ENCODE measurements at regions not wholly inside any gene's neighbourhood (a gene's known extent, or its start where the extent isn't known, plus 50 kb on each side); places are given as distances from the start of the nearest gene placed in this dataset.
"Not testable (repeated sequence)": the region's sequence is repeated elsewhere in the genome, so short reads cannot be mapped to it uniquely, and the experiment has no call there.

DNA sequence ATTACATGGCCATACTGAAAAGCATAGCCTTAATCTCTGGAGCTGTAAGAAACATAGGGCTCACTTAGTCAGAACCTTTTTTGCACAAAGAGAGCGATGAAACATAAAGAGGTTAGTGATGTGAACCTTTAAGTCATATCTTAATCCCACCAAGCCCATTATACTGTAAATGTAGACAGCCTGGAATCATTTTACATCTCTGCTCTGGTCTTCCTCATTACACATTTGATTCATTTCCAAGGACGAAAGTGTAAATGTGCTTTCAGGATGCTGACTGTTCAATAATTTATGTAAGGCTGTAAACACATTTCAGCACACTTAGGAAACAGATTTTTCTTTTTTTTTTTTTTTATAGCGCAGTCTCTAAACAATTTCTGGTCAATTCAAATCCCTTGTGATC lies 131.3 kb upstream of the B3GAT2 start:
- H3K4me1 ChIP-seq (ENCODE audit: insufficient read depth, low read length): no peaks in the 10 kb centered on the region
- no peak overlapping the region for H3K4me3 ChIP-seq (ENCODE audit: insufficient read depth, low read length)
- H2AFZ ChIP-seq (ENCODE audit: low read length): no peak overlapping the region
- H3K27ac ChIP-seq (ENCODE audit: low read depth, low read length): no peak overlapping the region
- H3K4me2 ChIP-seq (ENCODE audit: insufficient read depth, low read length): no peak overlapping the region
- H3K36me3 ChIP-seq (ENCODE audit: insufficient read depth, low read length): no peaks in the 10 kb centered on the region
- no peak for DNase-seq (ENCODE audit: insufficient read length, low spot score, missing footprints)
- H3K27me3 ChIP-seq (ENCODE audit: insufficient read depth, low read length): peaks cover 3% of the 10 kb centered on the region
- H3K9me3 ChIP-seq (ENCODE audit: low read depth, low read length): no peaks in the 10 kb centered on the region
- TF ChIP-seq, protein P1, sequence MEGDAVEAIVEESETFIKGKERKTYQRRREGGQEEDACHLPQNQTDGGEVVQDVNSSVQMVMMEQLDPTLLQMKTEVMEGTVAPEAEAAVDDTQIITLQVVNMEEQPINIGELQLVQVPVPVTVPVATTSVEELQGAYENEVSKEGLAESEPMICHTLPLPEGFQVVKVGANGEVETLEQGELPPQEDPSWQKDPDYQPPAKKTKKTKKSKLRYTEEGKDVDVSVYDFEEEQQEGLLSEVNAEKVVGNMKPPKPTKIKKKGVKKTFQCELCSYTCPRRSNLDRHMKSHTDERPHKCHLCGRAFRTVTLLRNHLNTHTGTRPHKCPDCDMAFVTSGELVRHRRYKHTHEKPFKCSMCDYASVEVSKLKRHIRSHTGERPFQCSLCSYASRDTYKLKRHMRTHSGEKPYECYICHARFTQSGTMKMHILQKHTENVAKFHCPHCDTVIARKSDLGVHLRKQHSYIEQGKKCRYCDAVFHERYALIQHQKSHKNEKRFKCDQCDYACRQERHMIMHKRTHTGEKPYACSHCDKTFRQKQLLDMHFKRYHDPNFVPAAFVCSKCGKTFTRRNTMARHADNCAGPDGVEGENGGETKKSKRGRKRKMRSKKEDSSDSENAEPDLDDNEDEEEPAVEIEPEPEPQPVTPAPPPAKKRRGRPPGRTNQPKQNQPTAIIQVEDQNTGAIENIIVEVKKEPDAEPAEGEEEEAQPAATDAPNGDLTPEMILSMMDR (IDR thresholded peaks at IDR 0.05; ENCODE audit: extremely low read depth, low read depth, low read length): no peak
- no peaks in the 10 kb centered on the region for H4K20me1 ChIP-seq (ENCODE audit: insufficient read depth, low read length)
- no peaks in the 10 kb centered on the region for H3K79me2 ChIP-seq (ENCODE audit: insufficient read depth, low read length)

DNA sequence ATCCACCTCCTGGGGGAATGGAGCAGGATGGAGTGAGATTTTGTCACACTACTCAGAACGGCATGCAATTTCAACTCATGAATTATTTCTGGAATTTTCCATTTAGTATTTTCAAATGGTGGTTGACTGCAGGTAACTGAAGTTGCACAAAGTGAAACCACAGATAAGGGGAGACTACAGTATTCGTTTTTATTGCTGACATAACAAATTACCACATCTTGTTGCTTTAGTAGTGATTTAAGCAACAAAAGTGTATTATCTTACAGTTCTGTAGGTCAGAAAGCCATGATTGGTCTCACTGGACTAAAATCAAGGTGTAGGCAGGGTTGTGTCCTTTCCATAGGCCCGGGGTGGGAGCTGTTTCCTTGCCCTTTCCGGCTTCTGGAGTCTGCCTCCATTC lies 133.4 kb upstream of the B3GAT2 start:
- Histone ChIP-seq H3K4me1 (ENCODE audit: insufficient read depth, low read length) (no peaks in the 10 kb centered on the region), H3K27me3 (ENCODE audit: insufficient read depth, low read length) (peaks cover 3% of the 10 kb centered on the region), H3K36me3 (ENCODE audit: insufficient read depth, low read length) (no peaks in the 10 kb centered on the region), H3K79me2 (ENCODE audit: insufficient read depth, low read length) (no peaks in the 10 kb centered on the region), H3K27ac (ENCODE audit: low read depth, low read length) (no peak overlapping the region), H3K4me3 (ENCODE audit: insufficient read depth, low read length) (no peak overlapping the region), H4K20me1 (ENCODE audit: insufficient read depth, low read length) (no peaks in the 10 kb centered on the region), H3K4me2 (ENCODE audit: insufficient read depth, low read length) (no peak overlapping the region), H2AFZ (ENCODE audit: low read length) (no peak overlapping the region), H3K9me3 (ENCODE audit: low read depth, low read length) (no peaks in the 10 kb centered on the region)
- TF ChIP-seq, protein P1 (IDR thresholded peaks at IDR 0.05; ENCODE audit: extremely low read depth, low read depth, low read length): no peak
- no peak for DNase-seq (ENCODE audit: insufficient read length, low spot score, missing footprints)

DNA sequence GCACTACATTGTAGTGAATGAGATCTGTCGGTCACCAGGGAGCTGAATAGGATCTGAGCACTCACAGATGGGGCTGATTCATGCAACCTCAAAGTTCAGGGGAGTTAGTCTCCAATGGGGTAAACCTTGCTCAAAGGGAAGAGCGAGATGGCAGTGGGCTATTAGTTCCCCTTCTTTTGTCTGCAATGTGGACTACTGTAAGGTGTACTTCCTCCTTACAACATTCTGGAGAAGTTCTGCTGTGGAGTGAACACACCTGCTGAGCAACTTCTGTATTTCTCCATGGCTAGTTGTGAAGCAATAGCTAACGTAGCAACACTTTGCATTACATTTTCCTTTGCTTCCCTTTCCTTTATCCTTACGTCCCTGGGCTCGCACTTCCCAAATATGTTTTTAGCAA lies 134.3 kb upstream of the B3GAT2 start:
- DNase-seq (ENCODE audit: insufficient read length, low spot score, missing footprints): no peak
- no peak overlapping the region for H2AFZ ChIP-seq (ENCODE audit: low read length)
- H3K4me1 ChIP-seq (ENCODE audit: insufficient read depth, low read length): no peaks in the 10 kb centered on the region
- H3K4me2 ChIP-seq (ENCODE audit: insufficient read depth, low read length): no peak overlapping the region
- H3K9me3 ChIP-seq (ENCODE audit: low read depth, low read length): no peaks in the 10 kb centered on the region
- H3K79me2 ChIP-seq (ENCODE audit: insufficient read depth, low read length): no peaks in the 10 kb centered on the region
- H3K4me3 ChIP-seq (ENCODE audit: insufficient read depth, low read length): no peak overlapping the region
- TF ChIP-seq, protein P1 (IDR thresholded peaks at IDR 0.05; ENCODE audit: extremely low read depth, low read depth, low read length): no peak
- no peaks in the 10 kb centered on the region for H4K20me1 ChIP-seq (ENCODE audit: insufficient read depth, low read length)
- no peaks in the 10 kb centered on the region for H3K36me3 ChIP-seq (ENCODE audit: insufficient read depth, low read length)
- H3K27ac ChIP-seq (ENCODE audit: low read depth, low read length): no peak overlapping the region
- peaks cover 3% of the 10 kb centered on the region for H3K27me3 ChIP-seq (ENCODE audit: insufficient read depth, low read length)

DNA sequence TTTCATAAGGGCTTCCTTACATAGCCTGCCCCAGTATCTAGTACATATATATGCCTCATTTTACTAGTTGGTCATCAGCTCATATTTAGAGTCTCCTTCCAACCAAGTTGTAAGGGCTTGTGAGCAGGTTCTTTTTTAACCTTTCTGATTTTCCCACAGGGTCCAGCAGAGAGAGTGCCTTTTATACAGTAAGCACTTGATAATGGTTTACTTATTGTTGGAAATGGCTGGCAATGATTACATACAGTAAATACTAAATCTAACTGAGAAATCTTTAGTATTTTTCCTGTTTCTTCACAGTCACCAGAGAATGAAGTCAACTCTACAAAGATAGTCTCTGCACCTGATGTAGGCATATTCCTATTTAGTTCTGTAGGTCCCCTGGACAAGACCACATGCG lies 135.1 kb upstream of the B3GAT2 start:
- Histone ChIP-seq H3K27ac (ENCODE audit: low read depth, low read length) (no peak overlapping the region), H2AFZ (ENCODE audit: low read length) (no peak overlapping the region), H4K20me1 (ENCODE audit: insufficient read depth, low read length) (no peaks in the 10 kb centered on the region), H3K4me3 (ENCODE audit: insufficient read depth, low read length) (no peak overlapping the region), H3K4me1 (ENCODE audit: insufficient read depth, low read length) (no peaks in the 10 kb centered on the region), H3K4me2 (ENCODE audit: insufficient read depth, low read length) (no peak overlapping the region), H3K79me2 (ENCODE audit: insufficient read depth, low read length) (no peaks in the 10 kb centered on the region), H3K9me3 (ENCODE audit: low read depth, low read length) (no peaks in the 10 kb centered on the region), H3K36me3 (ENCODE audit: insufficient read depth, low read length) (no peaks in the 10 kb centered on the region), H3K27me3 (ENCODE audit: insufficient read depth, low read length) (peaks cover 3% of the 10 kb centered on the region)
- TF ChIP-seq, protein P1 (IDR thresholded peaks at IDR 0.05; ENCODE audit: extremely low read depth, low read depth, low read length): no peak
- no peak for DNase-seq (ENCODE audit: insufficient read length, low spot score, missing footprints)

DNA sequence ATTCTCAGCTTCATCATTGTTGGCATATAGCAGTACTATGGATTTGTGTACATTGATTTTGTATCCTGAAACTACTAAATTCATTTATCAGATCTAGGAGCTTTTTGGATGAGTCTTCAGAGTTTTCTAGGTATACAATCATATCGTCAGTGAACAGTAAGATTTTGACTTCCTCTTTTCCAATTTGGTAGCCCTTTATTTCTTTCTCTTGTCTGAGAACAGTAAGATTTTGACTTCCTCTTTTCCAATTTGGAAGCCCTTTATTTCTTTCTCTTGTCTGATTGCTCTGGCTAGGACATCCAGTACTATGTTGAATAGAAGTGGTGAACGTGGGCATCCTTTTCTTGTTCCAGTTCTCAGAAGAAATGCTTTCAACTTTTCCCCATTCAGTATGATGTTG lies 140.4 kb upstream of the B3GAT2 start:
- DNase-seq (ENCODE audit: insufficient read length, low spot score, missing footprints); H3K36me3 ChIP-seq (ENCODE audit: insufficient read depth, low read length); H3K27ac ChIP-seq (ENCODE audit: low read depth, low read length); H3K79me2 ChIP-seq (ENCODE audit: insufficient read depth, low read length); H3K27me3 ChIP-seq (ENCODE audit: insufficient read depth, low read length); H2AFZ ChIP-seq (ENCODE audit: low read length); H3K9me3 ChIP-seq (ENCODE audit: low read depth, low read length); H3K4me1 ChIP-seq (ENCODE audit: insufficient read depth, low read length); H3K4me3 ChIP-seq (ENCODE audit: insufficient read depth, low read length); H4K20me1 ChIP-seq (ENCODE audit: insufficient read depth, low read length); H3K4me2 ChIP-seq (ENCODE audit: insufficient read depth, low read length): not testable (repeated sequence)
